HepG2 (cell line): ENCODE measurements at regions not wholly inside any gene's neighbourhood (a gene's known extent, or its start where the extent isn't known, plus 50 kb on each side); places are given as distances from the start of the nearest gene placed in this dataset.

Source experiments
- ATAC-seq: fragments of 200-7000 bp; cut with Tn5 transposase; 3 replicates; pipeline ENCODE4 v1.9.1; 2020; ENCODE audit warnings: mild to moderate bottlenecking, moderate library complexity
- BruUV-seq: library from RNA; stranded (reverse); fragments of 400-500 nt; replicated peaks from 2 replicates; lab custom pipeline; 2021; lab: Mats Ljungman, UMichigan
- CTCF ChIA-PET: fragments of 300-600 bp; formaldehyde crosslinking; extraction: SDS; loops from one replicate; lab custom pipeline; 2021; ENCODE audit warnings: low total read pairs, inconsistent platforms, low intra/inter-chr PET ratio; lab: Yijun Ruan, JAX
- POLR2A ChIA-PET: fragments of 350-600 bp; sonication (Branson Sonifier 250); formaldehyde crosslinking; loops from one replicate; lab custom pipeline; 2020; ENCODE audit warnings: antibody characterized with exemption, inconsistent platforms; lab: Yijun Ruan, JAX
- DNase-seq: peaks from one replicate; pipeline ENCODE4 v3.0.0-alpha.2; 2015; ENCODE audit warnings: low spot score
- FAIRE-seq: peaks from 3 replicates; lab custom pipeline; 2011; peaks lifted over from hg19 to GRCh38; lab: Jason Lieb, UNC
- H2AFZ ChIP-seq: one replicate; pipeline ENCODE4 v1.6.1; 2011; ENCODE audit warnings: low read length, inconsistent platforms
- H3K27ac ChIP-seq: fragments of 300-600 bp; 3 replicates; pipeline ENCODE4 v1.8.0; 2011; ENCODE audit warnings: mixed run types, mild to moderate bottlenecking, mixed read lengths, low read length, inconsistent platforms; ENCODE audit not compliant: insufficient read depth; ENCODE audit errors: extremely low read length
- H3K27me3 ChIP-seq, 2 experiments: fragments of 200-600 bp in 1 of 2; 2 replicates in 1 of 2; 3 replicates in 1 of 2; pipeline versions ENCODE4 v1.6.0 to v1.8.0; 2011; ENCODE audit warnings: low read length in 2 of 2, mild to moderate bottlenecking in 2 of 2, moderate library complexity in 2 of 2, inconsistent platforms in 1 of 2; ENCODE audit not compliant: insufficient read depth in 2 of 2, control insufficient read depth in 1 of 2
- H3K36me3 ChIP-seq, 2 experiments: fragments of 200-600 bp in 1 of 2; replicated peaks in 1 of 2; 2 replicates in 1 of 2; 3 replicates in 1 of 2; pipeline versions ENCODE4 v1.5.1 to v1.8.0; 2011; ENCODE audit warnings: low read length in 2 of 2, inconsistent platforms in 1 of 2; ENCODE audit not compliant: insufficient read depth in 2 of 2, control insufficient read depth in 1 of 2
- H3K4me1 ChIP-seq: 2 replicates; pipeline ENCODE4 v1.5.1; 2012; ENCODE audit warnings: low read length, inconsistent platforms; ENCODE audit not compliant: insufficient read depth
- H3K4me2 ChIP-seq: 2 replicates; pipeline ENCODE4 v1.6.0; 2011; ENCODE audit warnings: low read depth, low read length, inconsistent platforms
- H3K4me3 ChIP-seq, 3 experiments: fragments of 200-600 bp in 1 of 3; sonication (generic), shearing (Covaris generic) in 1 of 3; replicated peaks in 1 of 3; 2 replicates each; pipeline ENCODE4 v1.5.1; 2011 to 2016; ENCODE audit warnings: low read length in 3 of 3, inconsistent platforms in 2 of 3, low read depth in 2 of 3, mild to moderate bottlenecking in 2 of 3, control low read depth in 1 of 3, mixed read lengths in 1 of 3; ENCODE audit not compliant: insufficient read depth in 1 of 3
- H3K79me2 ChIP-seq: one replicate; pipeline ENCODE4 v1.6.1; 2011; ENCODE audit warnings: low read length, inconsistent platforms; ENCODE audit not compliant: insufficient read depth
- H3K9ac ChIP-seq: 2 replicates; pipeline ENCODE4 v1.6.0; 2011; ENCODE audit warnings: mild to moderate bottlenecking, low read depth, low read length, inconsistent platforms; ENCODE audit not compliant: insufficient read depth
- H3K9me3 ChIP-seq: 2 replicates; pipeline ENCODE4 v1.5.1; 2012; ENCODE audit warnings: mild to moderate bottlenecking, low read length
- H4K20me1 ChIP-seq: 2 replicates; pipeline ENCODE4 v1.6.0; 2011; ENCODE audit warnings: inconsistent platforms, mild to moderate bottlenecking, low read length, moderate library complexity; ENCODE audit not compliant: insufficient read depth
- HNRNPK ChIP-seq: fragments of 200-400 bp; formaldehyde crosslinking; IDR thresholded peaks from 2 replicates; pipeline ENCODE4 v1.6.1; 2018; ENCODE audit warnings: low read length, low read depth, moderate library complexity, mild to moderate bottlenecking; ENCODE audit not compliant: poor library complexity, severe bottlenecking
- NFKB2 ChIP-seq: sonication (generic); formaldehyde crosslinking; IDR thresholded peaks from 2 replicates; pipeline ENCODE4 v1.4.0; 2020; ENCODE audit warnings: missing genetic modification reagents, borderline replicate concordance
- PCBP1 ChIP-seq: fragments of 200-400 bp; formaldehyde crosslinking; IDR thresholded peaks from 2 replicates; pipeline ENCODE4 v1.6.1; 2017; ENCODE audit warnings: mild to moderate bottlenecking, low read depth, low read length, borderline replicate concordance
- PCBP2 ChIP-seq: fragments of 200-400 bp; formaldehyde crosslinking; optimal IDR thresholded peaks from 2 replicates; pipeline ENCODE3; 2018; ENCODE audit warnings: low read length, low read depth; ENCODE audit not compliant: poor library complexity, severe bottlenecking
- SP2 ChIP-seq: sonication (generic); formaldehyde crosslinking; IDR thresholded peaks from 2 replicates; pipeline ENCODE4 v1.5.1; 2020; ENCODE audit warnings: mild to moderate bottlenecking, missing genetic modification reagents
- ZNF577 ChIP-seq: sonication (generic); formaldehyde crosslinking; IDR thresholded peaks from 2 replicates; pipeline ENCODE4 v1.4.0; 2020; ENCODE audit warnings: mild to moderate bottlenecking, low read depth, missing genetic modification reagents, borderline replicate concordance
- ZNF75D ChIP-seq: sonication (generic); formaldehyde crosslinking; IDR thresholded peaks from 2 replicates; pipeline ENCODE4 v1.8.1; 2023; ENCODE audit warnings: missing genetic modification reagents, mild to moderate bottlenecking, borderline replicate concordance
- WGBS: methylation state at CpG from one replicate; pipeline ENCODE4 v1.1.6; 2017; ENCODE audit warnings: low lambda C conversion rate; 5-methylcytosine and 5-hydroxymethylcytosine counted together
- in situ Hi-C: cut with HindIII; loops from 2 replicates; pipeline ENCODE4 v1.10.0; 2017; ENCODE audit warnings: low pct_unique_long_range_greater_than_20kb; ENCODE audit not compliant: extremely low pct_ligation_motif_present
- intact Hi-C: fragments of 100-400 bp; cut with micrococcal nuclease; formaldehyde crosslinking; loops from one replicate; pipeline ENCODE4 v1.10.0; 2022; ENCODE audit not compliant: unreplicated experiment
- TF ChIP-seq, protein P1 (sequence below): sonication (generic); formaldehyde crosslinking; IDR thresholded peaks from 2 replicates; pipeline ENCODE4 v1.4.0; 2020; ENCODE audit warnings: missing genetic modification reagents, borderline replicate concordance
- TF ChIP-seq, protein P2 (sequence below): IDR thresholded peaks from 2 replicates; pipeline ENCODE4 v1.6.1; 2016; ENCODE audit warnings: low read depth, missing genetic modification reagents, missing compliant biosample characterization

DNA sequence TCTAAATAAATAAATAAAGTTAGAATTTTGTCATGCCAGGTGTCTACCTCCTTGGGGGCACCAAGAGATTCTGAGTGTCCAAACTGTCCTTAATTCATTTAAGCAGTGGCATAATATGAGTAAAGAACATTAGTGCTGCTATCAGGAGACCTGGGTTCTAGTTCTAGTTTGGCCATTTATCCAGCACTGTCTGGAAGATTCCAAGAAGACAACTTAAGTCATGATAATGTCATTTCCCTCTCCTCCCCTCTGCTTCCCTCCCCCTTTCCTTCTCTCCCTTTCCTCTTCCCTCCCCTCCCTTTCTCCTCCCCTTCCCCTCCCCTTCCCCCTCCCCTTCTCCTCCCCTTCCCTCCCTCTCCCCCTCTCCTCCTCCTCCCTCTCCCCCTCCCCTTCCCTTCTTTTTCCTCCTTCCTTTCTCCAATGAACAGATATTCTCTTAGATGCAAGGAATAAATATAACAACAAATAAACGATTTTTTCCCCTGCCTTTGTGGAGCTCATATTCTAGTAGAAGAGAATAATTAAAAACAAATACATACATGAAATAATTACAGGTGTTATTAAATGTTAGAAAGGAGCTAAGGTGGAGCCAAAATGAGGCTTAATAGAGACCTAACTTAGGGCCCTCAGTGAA, 90.8 kb downstream of the NMUR2 start:
- Histone ChIP-seq H3K27me3 (no peaks in the 10 kb centered on the region), H3K36me3 (no peaks in the 10 kb centered on the region), H3K27ac (no peak overlapping the region), H3K79me2 (no peaks in the 10 kb centered on the region), H3K9me3 (no peaks in the 10 kb centered on the region), H3K4me2 (no peak overlapping the region), H3K4me1 (no peaks in the 10 kb centered on the region), H3K4me3 (no peak overlapping the region), H2AFZ (no peak overlapping the region), H3K9ac (no peak overlapping the region), H4K20me1 (no peaks in the 10 kb centered on the region)
- FAIRE-seq: no peak
- no peak for ATAC-seq
- TF ChIP-seq, protein P1, sequence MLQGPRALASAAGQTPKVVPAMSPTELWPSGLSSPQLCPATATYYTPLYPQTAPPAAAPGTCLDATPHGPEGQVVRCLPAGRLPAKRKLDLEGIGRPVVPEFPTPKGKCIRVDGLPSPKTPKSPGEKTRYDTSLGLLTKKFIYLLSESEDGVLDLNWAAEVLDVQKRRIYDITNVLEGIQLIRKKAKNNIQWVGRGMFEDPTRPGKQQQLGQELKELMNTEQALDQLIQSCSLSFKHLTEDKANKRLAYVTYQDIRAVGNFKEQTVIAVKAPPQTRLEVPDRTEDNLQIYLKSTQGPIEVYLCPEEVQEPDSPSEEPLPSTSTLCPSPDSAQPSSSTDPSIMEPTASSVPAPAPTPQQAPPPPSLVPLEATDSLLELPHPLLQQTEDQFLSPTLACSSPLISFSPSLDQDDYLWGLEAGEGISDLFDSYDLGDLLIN (CRISPR knock-in tag): no peak
- TF ChIP-seq ZNF577 (CRISPR knock-in tag): no peak
- TF ChIP-seq PCBP1: 0 out of 2 replicates have a peak, but pooled peaks have one; percentile 59
- TF ChIP-seq HNRNPK: peak; percentile 98
- peak; percentile 48 for TF ChIP-seq PCBP2
- TF ChIP-seq, protein P2, sequence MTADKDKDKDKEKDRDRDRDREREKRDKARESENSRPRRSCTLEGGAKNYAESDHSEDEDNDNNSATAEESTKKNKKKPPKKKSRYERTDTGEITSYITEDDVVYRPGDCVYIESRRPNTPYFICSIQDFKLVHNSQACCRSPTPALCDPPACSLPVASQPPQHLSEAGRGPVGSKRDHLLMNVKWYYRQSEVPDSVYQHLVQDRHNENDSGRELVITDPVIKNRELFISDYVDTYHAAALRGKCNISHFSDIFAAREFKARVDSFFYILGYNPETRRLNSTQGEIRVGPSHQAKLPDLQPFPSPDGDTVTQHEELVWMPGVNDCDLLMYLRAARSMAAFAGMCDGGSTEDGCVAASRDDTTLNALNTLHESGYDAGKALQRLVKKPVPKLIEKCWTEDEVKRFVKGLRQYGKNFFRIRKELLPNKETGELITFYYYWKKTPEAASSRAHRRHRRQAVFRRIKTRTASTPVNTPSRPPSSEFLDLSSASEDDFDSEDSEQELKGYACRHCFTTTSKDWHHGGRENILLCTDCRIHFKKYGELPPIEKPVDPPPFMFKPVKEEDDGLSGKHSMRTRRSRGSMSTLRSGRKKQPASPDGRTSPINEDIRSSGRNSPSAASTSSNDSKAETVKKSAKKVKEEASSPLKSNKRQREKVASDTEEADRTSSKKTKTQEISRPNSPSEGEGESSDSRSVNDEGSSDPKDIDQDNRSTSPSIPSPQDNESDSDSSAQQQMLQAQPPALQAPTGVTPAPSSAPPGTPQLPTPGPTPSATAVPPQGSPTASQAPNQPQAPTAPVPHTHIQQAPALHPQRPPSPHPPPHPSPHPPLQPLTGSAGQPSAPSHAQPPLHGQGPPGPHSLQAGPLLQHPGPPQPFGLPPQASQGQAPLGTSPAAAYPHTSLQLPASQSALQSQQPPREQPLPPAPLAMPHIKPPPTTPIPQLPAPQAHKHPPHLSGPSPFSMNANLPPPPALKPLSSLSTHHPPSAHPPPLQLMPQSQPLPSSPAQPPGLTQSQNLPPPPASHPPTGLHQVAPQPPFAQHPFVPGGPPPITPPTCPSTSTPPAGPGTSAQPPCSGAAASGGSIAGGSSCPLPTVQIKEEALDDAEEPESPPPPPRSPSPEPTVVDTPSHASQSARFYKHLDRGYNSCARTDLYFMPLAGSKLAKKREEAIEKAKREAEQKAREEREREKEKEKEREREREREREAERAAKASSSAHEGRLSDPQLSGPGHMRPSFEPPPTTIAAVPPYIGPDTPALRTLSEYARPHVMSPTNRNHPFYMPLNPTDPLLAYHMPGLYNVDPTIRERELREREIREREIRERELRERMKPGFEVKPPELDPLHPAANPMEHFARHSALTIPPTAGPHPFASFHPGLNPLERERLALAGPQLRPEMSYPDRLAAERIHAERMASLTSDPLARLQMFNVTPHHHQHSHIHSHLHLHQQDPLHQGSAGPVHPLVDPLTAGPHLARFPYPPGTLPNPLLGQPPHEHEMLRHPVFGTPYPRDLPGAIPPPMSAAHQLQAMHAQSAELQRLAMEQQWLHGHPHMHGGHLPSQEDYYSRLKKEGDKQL (CRISPR knock-in tag): no peak
- no peak for TF ChIP-seq ZNF75D (CRISPR knock-in tag)
- TF ChIP-seq NFKB2 (CRISPR knock-in tag): no peak
- TF ChIP-seq SP2: no peak
- intact Hi-C loops (no loop called here), in situ Hi-C loops (no loop called here)
- ChIA-PET POLR2A (no interaction called here), CTCF (no interaction called here)
- DNase-seq: no peak
- WGBS: 2% methylated on average over 1 of the region's 1 CpG
- no TSS peak for BruUV-seq
